Liver (tissue), 8 donors: ENCODE measurements at regions not wholly inside any gene's neighbourhood (a gene's known extent, or its start where the extent isn't known, plus 50 kb on each side); places are given as distances from the start of the nearest gene placed in this dataset.

Experiments used
- DNase-seq: peaks from one replicate; pipeline ENCODE4 v3.0.0-alpha.2; 2017; ENCODE audit warnings: low spot score
- H3K27ac ChIP-seq, 2 donors: one replicate each; pipeline ENCODE4 v1.7.0; 2013; ENCODE audit warnings: inconsistent platforms in 2 of 2, low read length in 2 of 2, control low read depth in 1 of 2, low read depth in 1 of 2, mild to moderate bottlenecking in 1 of 2
- H3K27me3 ChIP-seq, 4 donors: one replicate each; pipeline versions ENCODE4 v1.6.1 to v1.7.0; 2013; ENCODE audit warnings: low read length in 3 of 4, inconsistent platforms in 1 of 4, mild to moderate bottlenecking in 1 of 4, moderate library complexity in 1 of 4; ENCODE audit not compliant: control insufficient read depth in 4 of 4, insufficient read depth in 4 of 4
- H3K36me3 ChIP-seq, 4 donors: one replicate each; pipeline versions ENCODE4 v1.6.1 to v1.7.0; 2013; ENCODE audit warnings: low read length in 3 of 4, mild to moderate bottlenecking in 3 of 4, low read depth in 1 of 4, moderate library complexity in 1 of 4; ENCODE audit not compliant: control insufficient read depth in 4 of 4, insufficient read depth in 3 of 4
- H3K4me1 ChIP-seq, 4 donors: one replicate each; pipeline versions ENCODE4 v1.6.1 to v1.7.0; 2013; ENCODE audit warnings: low read length in 3 of 4, mild to moderate bottlenecking in 3 of 4, moderate library complexity in 1 of 4; ENCODE audit not compliant: control insufficient read depth in 4 of 4, insufficient read depth in 4 of 4
- H3K4me3 ChIP-seq, 3 donors: one replicate each; pipeline versions ENCODE4 v1.6.1 to v1.7.0; 2013; ENCODE audit warnings: low read length in 3 of 3, control low read depth in 1 of 3, low read depth in 1 of 3, mild to moderate bottlenecking in 1 of 3
- H3K9ac ChIP-seq, 2 donors: one replicate each; pipeline ENCODE4 v1.7.0; 2013; ENCODE audit warnings: low read length in 2 of 2, mild to moderate bottlenecking in 2 of 2, moderate library complexity in 2 of 2, control low read depth in 1 of 2, low read depth in 1 of 2
- H3K9me3 ChIP-seq, 4 donors: one replicate each; pipeline versions ENCODE4 v1.6.1 to v1.7.0; 2013; ENCODE audit warnings: low read length in 3 of 4; ENCODE audit not compliant: control insufficient read depth in 4 of 4
- EGR1 ChIP-seq, 2 donors: IDR thresholded peaks; 2 replicates each; pipeline ENCODE4 v1.6.1; 2016 to 2018; ENCODE audit warnings: antibody characterized with exemption in 2 of 2, low read depth in 2 of 2
- FOXA1 ChIP-seq: IDR thresholded peaks from 2 replicates; pipeline ENCODE4 v1.6.1; 2016; ENCODE audit warnings: antibody characterized with exemption
- FOXA2 ChIP-seq: IDR thresholded peaks from 2 replicates; pipeline ENCODE4 v1.6.1; 2016; ENCODE audit warnings: antibody characterized with exemption
- GABPA ChIP-seq, 2 donors: IDR thresholded peaks in 1 of 2; conservative IDR thresholded peaks in 1 of 2; 2 replicates each; pipeline ENCODE4 v1.6.1; 2016; ENCODE audit warnings: antibody characterized with exemption in 2 of 2, mild to moderate bottlenecking in 1 of 2, moderate library complexity in 1 of 2
- HNF4A ChIP-seq, 2 donors: conservative IDR thresholded peaks; 2 replicates each; pipeline ENCODE4 v1.6.1; 2016; ENCODE audit warnings: antibody characterized with exemption in 2 of 2, mild to moderate bottlenecking in 2 of 2
- HNF4G ChIP-seq: IDR thresholded peaks from 2 replicates; pipeline ENCODE4 v1.6.1; 2016; ENCODE audit warnings: antibody characterized with exemption
- JUND ChIP-seq, 2 donors: IDR thresholded peaks; 2 replicates each; pipeline ENCODE4 v1.6.1; 2016; ENCODE audit warnings: antibody characterized with exemption in 2 of 2
- NR2F2 ChIP-seq: IDR thresholded peaks from 2 replicates; pipeline ENCODE4 v1.6.1; 2016; ENCODE audit warnings: antibody characterized with exemption
- RAD21 ChIP-seq, 2 donors: IDR thresholded peaks; 2 replicates each; pipeline ENCODE4 v1.6.1; 2016; ENCODE audit warnings: antibody characterized with exemption in 2 of 2, mild to moderate bottlenecking in 2 of 2
- RXRA ChIP-seq, 2 donors: IDR thresholded peaks; 2 replicates each; pipeline ENCODE4 v1.6.1; 2017 to 2018; ENCODE audit warnings: antibody characterized with exemption in 2 of 2, mild to moderate bottlenecking in 1 of 2
- SP1 ChIP-seq: IDR thresholded peaks from 2 replicates; pipeline ENCODE4 v1.6.1; 2018; ENCODE audit warnings: antibody characterized with exemption, mild to moderate bottlenecking
- YY1 ChIP-seq: IDR thresholded peaks from 2 replicates; pipeline ENCODE4 v1.6.1; 2016; ENCODE audit warnings: antibody characterized with exemption, mild to moderate bottlenecking
- WGBS: extraction: QIAGEN DNeasy Blood & Tissue Kit; methylation state at CpG from one replicate; pipeline ENCODE4 v1.1.7; 2013; 5-methylcytosine and 5-hydroxymethylcytosine counted together
- TF ChIP-seq, protein P1 (sequence below): IDR thresholded peaks from 2 replicates; pipeline ENCODE4 v1.6.1; 2016; ENCODE audit warnings: antibody characterized with exemption
- TF ChIP-seq, protein P2 (sequence below): IDR thresholded peaks from 2 replicates; pipeline ENCODE4 v1.6.1; 2016; ENCODE audit warnings: antibody characterized with exemption
- TF ChIP-seq, protein P3 (sequence below): fragments of 150-350 bp; IDR thresholded peaks from 2 replicates; pipeline ENCODE4 v1.5.1; 2017; ENCODE audit warnings: improper control_type of control experiment, low read depth, low read length; ENCODE audit not compliant: missing input control
- TF ChIP-seq, protein P4 (sequence below): IDR thresholded peaks from 2 replicates; pipeline ENCODE4 v1.6.1; 2016; ENCODE audit warnings: antibody characterized with exemption, mild to moderate bottlenecking
- TF ChIP-seq, protein P5 (sequence below): IDR thresholded peaks from 2 replicates; pipeline ENCODE4 v1.6.1; 2016; ENCODE audit warnings: antibody characterized with exemption
- donor health status: healthy.
- donor health status: healthy.
- donor health status: healthy.
- donor health status: healthy.
- donor health status: healthy.

DNA sequence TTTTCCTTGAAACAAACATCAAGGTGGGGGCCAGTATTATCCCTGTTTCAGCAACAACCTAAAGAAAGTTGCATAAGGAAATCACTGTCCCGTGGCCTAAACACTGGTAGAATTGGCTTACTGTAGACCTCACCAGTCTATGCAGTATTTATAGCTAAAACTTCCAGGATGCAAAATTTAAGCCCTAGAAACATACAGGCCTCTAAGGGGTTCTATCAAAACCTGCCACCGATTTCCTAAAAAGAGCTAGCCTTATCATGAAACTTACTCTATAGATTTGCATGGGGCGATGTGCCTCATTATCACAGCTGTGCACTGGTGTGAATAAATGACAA, 84.3 kb upstream of the FOXQ1 start:
- Histone ChIP-seq H3K4me3 (no peak overlapping the region), H3K27me3 (no peaks in the 10 kb centered on the region), H3K27ac (no peak overlapping the region), H3K4me1 (peaks cover 0 to 29% (median 16%) of the 10 kb centered on the region in 4 donors), H3K36me3 (no peaks in the 10 kb centered on the region), H3K9me3 (no peaks in the 10 kb centered on the region), H3K9ac (no peak overlapping the region)
- TF ChIP-seq RXRA (IDR thresholded peaks at IDR 0.05) (no peak), RAD21 (IDR thresholded peaks at IDR 0.05) (no peak), HNF4A (conservative IDR thresholded peaks at IDR 0.05) (no peak), NR2F2 (no peak), EGR1 (IDR thresholded peaks at IDR 0.05; ENCODE audit: low read depth in 2 of 2) (no peak), JUND (IDR thresholded peaks at IDR 0.05) (no peak), YY1 (no peak), HNF4G (no peak), GABPA (IDR thresholded peaks at IDR 0.05 in 1 of 2, conservative IDR thresholded peaks at IDR 0.05 in 1 of 2) (no peak)
- TF ChIP-seq, protein P1, sequence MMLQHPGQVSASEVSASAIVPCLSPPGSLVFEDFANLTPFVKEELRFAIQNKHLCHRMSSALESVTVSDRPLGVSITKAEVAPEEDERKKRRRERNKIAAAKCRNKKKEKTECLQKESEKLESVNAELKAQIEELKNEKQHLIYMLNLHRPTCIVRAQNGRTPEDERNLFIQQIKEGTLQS: no peak
- TF ChIP-seq, protein P2, sequence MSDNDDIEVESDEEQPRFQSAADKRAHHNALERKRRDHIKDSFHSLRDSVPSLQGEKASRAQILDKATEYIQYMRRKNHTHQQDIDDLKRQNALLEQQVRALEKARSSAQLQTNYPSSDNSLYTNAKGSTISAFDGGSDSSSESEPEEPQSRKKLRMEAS: no peak
- TF ChIP-seq, protein P3, sequence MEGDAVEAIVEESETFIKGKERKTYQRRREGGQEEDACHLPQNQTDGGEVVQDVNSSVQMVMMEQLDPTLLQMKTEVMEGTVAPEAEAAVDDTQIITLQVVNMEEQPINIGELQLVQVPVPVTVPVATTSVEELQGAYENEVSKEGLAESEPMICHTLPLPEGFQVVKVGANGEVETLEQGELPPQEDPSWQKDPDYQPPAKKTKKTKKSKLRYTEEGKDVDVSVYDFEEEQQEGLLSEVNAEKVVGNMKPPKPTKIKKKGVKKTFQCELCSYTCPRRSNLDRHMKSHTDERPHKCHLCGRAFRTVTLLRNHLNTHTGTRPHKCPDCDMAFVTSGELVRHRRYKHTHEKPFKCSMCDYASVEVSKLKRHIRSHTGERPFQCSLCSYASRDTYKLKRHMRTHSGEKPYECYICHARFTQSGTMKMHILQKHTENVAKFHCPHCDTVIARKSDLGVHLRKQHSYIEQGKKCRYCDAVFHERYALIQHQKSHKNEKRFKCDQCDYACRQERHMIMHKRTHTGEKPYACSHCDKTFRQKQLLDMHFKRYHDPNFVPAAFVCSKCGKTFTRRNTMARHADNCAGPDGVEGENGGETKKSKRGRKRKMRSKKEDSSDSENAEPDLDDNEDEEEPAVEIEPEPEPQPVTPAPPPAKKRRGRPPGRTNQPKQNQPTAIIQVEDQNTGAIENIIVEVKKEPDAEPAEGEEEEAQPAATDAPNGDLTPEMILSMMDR: no peak
- TF ChIP-seq, protein P4, sequence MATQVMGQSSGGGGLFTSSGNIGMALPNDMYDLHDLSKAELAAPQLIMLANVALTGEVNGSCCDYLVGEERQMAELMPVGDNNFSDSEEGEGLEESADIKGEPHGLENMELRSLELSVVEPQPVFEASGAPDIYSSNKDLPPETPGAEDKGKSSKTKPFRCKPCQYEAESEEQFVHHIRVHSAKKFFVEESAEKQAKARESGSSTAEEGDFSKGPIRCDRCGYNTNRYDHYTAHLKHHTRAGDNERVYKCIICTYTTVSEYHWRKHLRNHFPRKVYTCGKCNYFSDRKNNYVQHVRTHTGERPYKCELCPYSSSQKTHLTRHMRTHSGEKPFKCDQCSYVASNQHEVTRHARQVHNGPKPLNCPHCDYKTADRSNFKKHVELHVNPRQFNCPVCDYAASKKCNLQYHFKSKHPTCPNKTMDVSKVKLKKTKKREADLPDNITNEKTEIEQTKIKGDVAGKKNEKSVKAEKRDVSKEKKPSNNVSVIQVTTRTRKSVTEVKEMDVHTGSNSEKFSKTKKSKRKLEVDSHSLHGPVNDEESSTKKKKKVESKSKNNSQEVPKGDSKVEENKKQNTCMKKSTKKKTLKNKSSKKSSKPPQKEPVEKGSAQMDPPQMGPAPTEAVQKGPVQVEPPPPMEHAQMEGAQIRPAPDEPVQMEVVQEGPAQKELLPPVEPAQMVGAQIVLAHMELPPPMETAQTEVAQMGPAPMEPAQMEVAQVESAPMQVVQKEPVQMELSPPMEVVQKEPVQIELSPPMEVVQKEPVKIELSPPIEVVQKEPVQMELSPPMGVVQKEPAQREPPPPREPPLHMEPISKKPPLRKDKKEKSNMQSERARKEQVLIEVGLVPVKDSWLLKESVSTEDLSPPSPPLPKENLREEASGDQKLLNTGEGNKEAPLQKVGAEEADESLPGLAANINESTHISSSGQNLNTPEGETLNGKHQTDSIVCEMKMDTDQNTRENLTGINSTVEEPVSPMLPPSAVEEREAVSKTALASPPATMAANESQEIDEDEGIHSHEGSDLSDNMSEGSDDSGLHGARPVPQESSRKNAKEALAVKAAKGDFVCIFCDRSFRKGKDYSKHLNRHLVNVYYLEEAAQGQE: no peak
- TF ChIP-seq, protein P5, sequence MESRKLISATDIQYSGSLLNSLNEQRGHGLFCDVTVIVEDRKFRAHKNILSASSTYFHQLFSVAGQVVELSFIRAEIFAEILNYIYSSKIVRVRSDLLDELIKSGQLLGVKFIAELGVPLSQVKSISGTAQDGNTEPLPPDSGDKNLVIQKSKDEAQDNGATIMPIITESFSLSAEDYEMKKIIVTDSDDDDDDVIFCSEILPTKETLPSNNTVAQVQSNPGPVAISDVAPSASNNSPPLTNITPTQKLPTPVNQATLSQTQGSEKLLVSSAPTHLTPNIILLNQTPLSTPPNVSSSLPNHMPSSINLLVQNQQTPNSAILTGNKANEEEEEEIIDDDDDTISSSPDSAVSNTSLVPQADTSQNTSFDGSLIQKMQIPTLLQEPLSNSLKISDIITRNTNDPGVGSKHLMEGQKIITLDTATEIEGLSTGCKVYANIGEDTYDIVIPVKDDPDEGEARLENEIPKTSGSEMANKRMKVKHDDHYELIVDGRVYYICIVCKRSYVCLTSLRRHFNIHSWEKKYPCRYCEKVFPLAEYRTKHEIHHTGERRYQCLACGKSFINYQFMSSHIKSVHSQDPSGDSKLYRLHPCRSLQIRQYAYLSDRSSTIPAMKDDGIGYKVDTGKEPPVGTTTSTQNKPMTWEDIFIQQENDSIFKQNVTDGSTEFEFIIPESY: no peak
- 39% methylated on average over 3 of the region's 3 CpGs for WGBS
- no peak for DNase-seq

DNA sequence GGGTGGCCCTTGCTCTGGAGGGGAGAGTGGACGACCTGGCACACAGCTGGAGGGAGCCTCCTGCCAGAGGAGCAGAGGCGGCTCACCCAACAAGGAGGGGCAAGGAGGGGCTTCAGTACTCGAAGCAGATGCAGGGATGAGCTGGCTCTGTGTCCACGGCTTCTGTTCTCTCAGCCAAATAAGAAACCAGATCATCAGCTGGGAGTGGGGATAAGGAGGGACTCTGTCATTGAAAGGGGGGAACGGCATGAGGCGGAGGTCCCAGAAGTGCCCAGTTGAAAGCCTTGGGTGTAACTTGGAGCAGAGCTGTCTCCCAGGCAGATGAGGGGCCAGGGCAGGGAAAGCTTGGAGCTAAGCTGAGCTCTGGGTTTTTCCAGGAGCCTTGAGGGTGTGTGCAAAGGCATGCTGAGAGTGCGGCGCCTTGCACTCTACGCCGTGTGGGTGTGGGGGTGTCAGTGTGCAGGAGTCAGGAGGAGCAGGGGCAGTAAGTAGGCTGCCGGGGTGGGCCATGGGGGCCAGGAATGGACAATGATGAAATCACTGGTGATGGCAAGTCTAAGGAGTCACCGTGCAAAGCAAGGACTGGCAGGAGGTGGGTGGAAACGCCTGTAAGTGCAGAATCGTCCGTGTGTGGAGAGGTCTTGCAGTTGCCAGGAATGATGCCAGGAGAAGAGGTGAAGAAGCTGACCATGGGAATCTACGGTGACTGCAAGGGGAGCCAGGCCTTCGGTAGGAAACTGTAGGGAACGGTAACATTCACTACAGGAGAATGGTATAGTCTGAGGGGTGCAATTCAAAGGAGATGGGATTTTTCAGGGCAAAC, 85.4 kb upstream of the FOXQ1 start:
- TF ChIP-seq EGR1 (IDR thresholded peaks at IDR 0.05; ENCODE audit: low read depth in 2 of 2): no peak
- no peak for TF ChIP-seq SP1
- TF ChIP-seq NR2F2: no peak
- no peak for TF ChIP-seq RAD21 (IDR thresholded peaks at IDR 0.05)
- no peak for TF ChIP-seq JUND (IDR thresholded peaks at IDR 0.05)
- TF ChIP-seq HNF4A (conservative IDR thresholded peaks at IDR 0.05): no peak
- no peak for TF ChIP-seq RXRA (IDR thresholded peaks at IDR 0.05)
- TF ChIP-seq, protein P3: no peak
- TF ChIP-seq YY1: no peak
- no peak for TF ChIP-seq FOXA2
- TF ChIP-seq, protein P1: no peak
- TF ChIP-seq GABPA (IDR thresholded peaks at IDR 0.05 in 1 of 2, conservative IDR thresholded peaks at IDR 0.05 in 1 of 2): no peak
- no peak for TF ChIP-seq FOXA1
- 89% methylated on average over 18 of the region's 18 CpGs for WGBS
- H3K9me3 ChIP-seq: no peaks in the 10 kb centered on the region
- H3K9ac ChIP-seq: no peak overlapping the region
- H3K36me3 ChIP-seq: no peaks in the 10 kb centered on the region
- H3K27ac ChIP-seq: no peak overlapping the region
- no peak for DNase-seq
- H3K4me1 ChIP-seq: peaks cover 0 to 28% (median 16%) of the 10 kb centered on the region in 4 donors
- H3K4me3 ChIP-seq: no peak overlapping the region
- H3K27me3 ChIP-seq: no peaks in the 10 kb centered on the region
